ENCODE measurements at regions not wholly inside any gene's neighbourhood (a gene's known extent, or its start where the extent isn't known, plus 50 kb on each side); places are given as distances from the start of the nearest gene placed in this dataset.
A peak's percentile ranks its signal among the peaks of the same experiment; 100 is the strongest.

GRCh38 chr14:58787592-58787991, 149.8 kb downstream of the DACT1 start:
- TF ChIP-seq CTCF (IDR thresholded peaks at IDR 0.05; ENCODE audit: unreplicated experiment in 3 of 3): no peak
- Mint-ChIP-seq H3K4me1 (peaks cover 55% of the 10 kb centered on the region), H3K27me3 (ENCODE audit: low read depth) (no peaks in the 10 kb centered on the region), H3K9me3 (no peaks in the 10 kb centered on the region), H3K27ac (peak overlapping the region in 2 of 3 experiments; percentile 12 to 92), H3K36me3 (ENCODE audit: low read depth) (no peaks in the 10 kb centered on the region), H3K4me3 (no peak overlapping the region)

- Mint-ChIP-seq H3K36me3 (ENCODE audit: low read depth) (no peaks in the 10 kb centered on the region), H3K27me3 (ENCODE audit: low read depth) (no peaks in the 10 kb centered on the region), H3K27ac (peak overlapping the region; percentile 27 to 95 (median 92)), H3K4me3 (no peak overlapping the region), H3K4me1 (peaks cover 65% of the 10 kb centered on the region), H3K9me3 (no peaks in the 10 kb centered on the region)
- TF ChIP-seq CTCF (IDR thresholded peaks at IDR 0.05; ENCODE audit: unreplicated experiment in 3 of 3): no peak
These were observed 151.1 kb downstream of the DACT1 start for GRCh38 chr14:58788655-58789503.

- Mint-ChIP-seq H3K36me3 (ENCODE audit: low read depth) (no peaks in the 10 kb centered on the region), H3K4me3 (no peak overlapping the region), H3K9me3 (no peaks in the 10 kb centered on the region), H3K27me3 (ENCODE audit: low read depth) (no peaks in the 10 kb centered on the region), H3K4me1 (peaks cover 65% of the 10 kb centered on the region), H3K27ac (peak overlapping the region; percentile 27 to 95 (median 92))
- TF ChIP-seq CTCF (IDR thresholded peaks at IDR 0.05; ENCODE audit: unreplicated experiment in 3 of 3): no peak
These were observed 152.0 kb downstream of the DACT1 start for GRCh38 chr14:58789736-58790135.

- TF ChIP-seq CTCF (IDR thresholded peaks at IDR 0.05; ENCODE audit: unreplicated experiment in 3 of 3): no peak
- Mint-ChIP-seq H3K9me3 (no peaks in the 10 kb centered on the region), H3K36me3 (ENCODE audit: low read depth) (no peaks in the 10 kb centered on the region)
These were observed 154.7 kb downstream of the DACT1 start for GRCh38 chr14:58792416-58792815.

GRCh38 chr14:58793131-58793740, 155.5 kb downstream of the DACT1 start:
- Mint-ChIP-seq H3K36me3 (ENCODE audit: low read depth) (no peaks in the 10 kb centered on the region), H3K4me3 (no peak overlapping the region), H3K4me1 (peaks cover 58% of the 10 kb centered on the region), H3K9me3 (no peaks in the 10 kb centered on the region), H3K27ac (peak overlapping the region; percentile 29 to 70 (median 43)), H3K27me3 (ENCODE audit: low read depth) (no peaks in the 10 kb centered on the region)
- TF ChIP-seq CTCF (IDR thresholded peaks at IDR 0.05; ENCODE audit: unreplicated experiment in 3 of 3): no peak

More at GRCh38 chr14:58792416-58792815, 154.7 kb downstream of the DACT1 start:
- Mint-ChIP-seq H3K27ac (peak overlapping the region; percentile 29 to 72 (median 51)), H3K27me3 (ENCODE audit: low read depth) (no peaks in the 10 kb centered on the region), H3K4me1 (peaks cover 57% of the 10 kb centered on the region), H3K4me3 (no peak overlapping the region)
